Suprapubic skin (tissue), 4 donors: ENCODE measurements at regions not wholly inside any gene's neighbourhood (a gene's known extent, or its start where the extent isn't known, plus 50 kb on each side); places are given as distances from the start of the nearest gene placed in this dataset.

ENCODE experiments used
- DNase-seq, 2 donors: peaks; one replicate each; pipeline ENCODE4 v3.0.0-alpha.2; 2019; ENCODE audit warnings: low spot score in 2 of 2
- H3K27ac ChIP-seq: fragments of 200-600 bp; sonication (generic); one replicate; pipeline ENCODE4 v1.5.1; 2019
- H3K27me3 ChIP-seq: fragments of 200-600 bp; sonication (generic); one replicate; pipeline ENCODE4 v1.5.1; 2019
- H3K36me3 ChIP-seq: fragments of 200-600 bp; sonication (generic); one replicate; pipeline ENCODE4 v1.5.1; 2019
- H3K4me1 ChIP-seq: fragments of 200-600 bp; sonication (generic); one replicate; pipeline ENCODE4 v1.5.1; 2019
- H3K4me3 ChIP-seq: fragments of 200-600 bp; sonication (generic); one replicate; pipeline ENCODE4 v1.5.1; 2019; ENCODE audit warnings: mild to moderate bottlenecking
- H3K9me3 ChIP-seq: fragments of 200-600 bp; sonication (generic); one replicate; pipeline ENCODE4 v1.5.1; 2019
- CTCF ChIP-seq, 2 donors: fragments of 200-600 bp in 1 of 2; fragments of 450-650 bp in 1 of 2; sonication (generic) in 1 of 2; IDR thresholded peaks; one replicate each; pipeline ENCODE4 v1.5.1; 2016 to 2019; ENCODE audit warnings: antibody characterized with exemption in 2 of 2, mild to moderate bottlenecking in 1 of 2, moderate library complexity in 1 of 2
- EP300 ChIP-seq: sonication (generic); formaldehyde crosslinking; IDR thresholded peaks from one replicate; pipeline ENCODE4 v1.6.1; 2017; ENCODE audit warnings: antibody characterized with exemption
- POLR2A ChIP-seq, 2 donors: fragments of 450-650 bp; IDR thresholded peaks; one replicate each; pipeline ENCODE4 v1.6.1; 2017; ENCODE audit warnings: antibody characterized with exemption in 2 of 2, mild to moderate bottlenecking in 2 of 2, moderate library complexity in 2 of 2
- POLR2AphosphoS5 ChIP-seq, 3 donors: sonication (generic); formaldehyde crosslinking; IDR thresholded peaks; one replicate each; pipeline ENCODE4 v1.6.1; 2017; ENCODE audit warnings: antibody characterized with exemption in 3 of 3
- WGBS: methylation state at CpG from one replicate; pipeline ENCODE4 v1.1.5; 2018; 5-methylcytosine and 5-hydroxymethylcytosine counted together

GRCh38 chr18:73717570-73717969 lies 430.1 kb downstream of the FBXO15 start:
- no peaks in the 10 kb centered on the region for H3K36me3 ChIP-seq
- no peak overlapping the region for H3K4me3 ChIP-seq
- 88% methylated on average over 1 of the region's 1 CpG for WGBS
- no peak overlapping the region for H3K27ac ChIP-seq
- H3K27me3 ChIP-seq: no peaks in the 10 kb centered on the region
- no peak for TF ChIP-seq CTCF (IDR thresholded peaks at IDR 0.05)
- H3K9me3 ChIP-seq: no peaks in the 10 kb centered on the region
- H3K4me1 ChIP-seq: no peaks in the 10 kb centered on the region
- DNase-seq: no peak

- DNase-seq: no peak
- Histone ChIP-seq H3K4me3 (no peak overlapping the region), H3K4me1 (no peaks in the 10 kb centered on the region), H3K27me3 (no peaks in the 10 kb centered on the region), H3K27ac (no peak overlapping the region), H3K9me3 (no peaks in the 10 kb centered on the region), H3K36me3 (no peaks in the 10 kb centered on the region)
- WGBS: 86% methylated on average over 20 of the region's 20 CpGs
- TF ChIP-seq CTCF (IDR thresholded peaks at IDR 0.05): no peak
- no peak for TF ChIP-seq POLR2A (IDR thresholded peaks at IDR 0.05)
Measured at GRCh38 chr18:73715210-73715670, 432.4 kb downstream of the FBXO15 start.

GRCh38 chr18:73714466-73714865 lies 433.2 kb downstream of the FBXO15 start:
- H3K4me3 ChIP-seq: no peak overlapping the region
- DNase-seq: no peak
- H3K9me3 ChIP-seq: no peaks in the 10 kb centered on the region
- no peaks in the 10 kb centered on the region for H3K27me3 ChIP-seq
- H3K4me1 ChIP-seq: no peaks in the 10 kb centered on the region
- WGBS: 69% methylated on average over 6 of the region's 6 CpGs
- H3K27ac ChIP-seq: no peak overlapping the region
- no peaks in the 10 kb centered on the region for H3K36me3 ChIP-seq
- TF ChIP-seq POLR2AphosphoS5 (IDR thresholded peaks at IDR 0.05): no peak
- no peak for TF ChIP-seq CTCF (IDR thresholded peaks at IDR 0.05)
- no peak for TF ChIP-seq EP300
- no peak for TF ChIP-seq POLR2A (IDR thresholded peaks at IDR 0.05)

- H3K4me1 ChIP-seq: no peaks in the 10 kb centered on the region
- TF ChIP-seq POLR2AphosphoS5 (IDR thresholded peaks at IDR 0.05) (no peak), EP300 (no peak), CTCF (IDR thresholded peaks at IDR 0.05) (no peak), POLR2A (IDR thresholded peaks at IDR 0.05) (no peak)
- DNase-seq: no peak
- peaks cover 3% of the 10 kb centered on the region for H3K9me3 ChIP-seq
- H3K4me3 ChIP-seq: no peak overlapping the region
- H3K36me3 ChIP-seq: no peaks in the 10 kb centered on the region
- WGBS: 51% methylated on average over 2 of the region's 2 CpGs
- no peaks in the 10 kb centered on the region for H3K27me3 ChIP-seq
- H3K27ac ChIP-seq: no peak overlapping the region
Measured at GRCh38 chr18:73711256-73711655, 436.4 kb downstream of the FBXO15 start.

GRCh38 chr18:73708591-73708990 lies 439.0 kb downstream of the FBXO15 start:
- H3K27me3 ChIP-seq: no peaks in the 10 kb centered on the region
- H3K27ac ChIP-seq: no peak overlapping the region
- peaks cover 3% of the 10 kb centered on the region for H3K9me3 ChIP-seq
- no peaks in the 10 kb centered on the region for H3K36me3 ChIP-seq
- no peak overlapping the region for H3K4me3 ChIP-seq
- TF ChIP-seq EP300 (no peak), POLR2AphosphoS5 (IDR thresholded peaks at IDR 0.05) (no peak), POLR2A (IDR thresholded peaks at IDR 0.05) (no peak)
- H3K4me1 ChIP-seq: no peaks in the 10 kb centered on the region
- DNase-seq: no peak
- WGBS: 89% methylated on average over 5 of the region's 5 CpGs

GRCh38 chr18:73707035-73707434 lies 440.6 kb downstream of the FBXO15 start:
- Histone ChIP-seq H3K9me3 (peaks cover 3% of the 10 kb centered on the region), H3K27ac (no peak overlapping the region), H3K4me1 (no peaks in the 10 kb centered on the region), H3K4me3 (no peak overlapping the region), H3K27me3 (no peaks in the 10 kb centered on the region), H3K36me3 (no peaks in the 10 kb centered on the region)
- 100% methylated on average over 1 of the region's 1 CpG for WGBS
- TF ChIP-seq POLR2AphosphoS5 (IDR thresholded peaks at IDR 0.05): no peak
- no peak for TF ChIP-seq EP300
- no peak for TF ChIP-seq POLR2A (IDR thresholded peaks at IDR 0.05)
- no peak for TF ChIP-seq CTCF (IDR thresholded peaks at IDR 0.05)
- DNase-seq: no peak
